Inflammatory macrophage treated with lipopolysaccharide for 4 hours (primary cell): ENCODE measurements at regions not wholly inside any gene's neighbourhood (a gene's known extent, or its start where the extent isn't known, plus 50 kb on each side); places are given as distances from the start of the nearest gene placed in this dataset.

Source experiments
- DNase-seq: peaks from one replicate; pipeline ENCODE4 v3.0.0-alpha.2; 2020

DNA sequence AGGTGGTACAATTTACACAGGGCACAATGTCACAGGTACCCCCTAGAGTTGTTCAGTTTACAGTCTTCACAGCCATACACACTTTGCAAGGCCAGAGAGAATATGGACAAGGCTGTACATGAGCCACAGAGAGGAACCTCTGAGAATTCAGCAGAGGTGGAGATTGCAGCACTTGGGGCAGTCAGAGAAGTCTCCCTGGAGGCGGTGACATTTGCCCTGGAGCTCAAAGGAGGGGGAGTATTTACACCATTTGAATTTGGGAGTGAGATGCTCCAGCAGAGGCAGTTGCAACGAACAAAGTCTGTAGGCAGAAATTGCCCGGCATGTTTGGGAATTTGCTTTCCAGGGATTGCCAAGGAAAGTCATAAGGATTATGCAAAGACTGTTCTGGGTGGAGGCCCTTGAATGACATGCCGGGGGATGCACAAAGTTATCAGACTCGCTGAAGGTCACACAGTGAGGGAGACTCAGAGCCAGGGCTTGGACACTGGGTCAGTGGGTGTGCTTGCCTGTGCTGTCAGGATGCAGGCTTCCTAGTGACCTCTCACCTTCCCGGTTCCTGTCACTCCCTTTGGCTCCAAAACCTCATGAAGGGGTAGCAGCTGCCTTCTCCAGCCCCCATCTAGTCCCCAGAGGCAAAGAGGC, 160.7 kb upstream of the PCBD1 start:
- peak; percentile 45 for DNase-seq

DNA sequence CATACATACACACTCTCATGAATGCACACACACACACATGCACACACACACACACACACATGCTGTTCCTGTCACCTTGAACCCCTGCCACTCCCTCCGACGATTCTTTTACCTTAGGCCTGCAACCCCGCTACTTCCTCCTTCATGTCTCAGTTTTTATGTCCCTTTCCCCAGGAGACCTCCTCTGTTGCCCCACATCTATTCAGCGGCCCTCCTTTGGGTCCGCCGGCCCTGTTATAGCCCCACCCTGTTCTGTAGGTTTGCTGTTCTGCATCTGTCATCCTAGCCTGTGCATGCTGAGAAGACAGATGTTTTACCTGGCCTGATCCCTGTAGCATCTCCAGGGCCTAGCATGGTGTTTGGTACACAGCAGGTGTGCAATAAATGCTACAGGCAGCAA, 161.6 kb upstream of the PCBD1 start:
- DNase-seq, result no peak

DNA sequence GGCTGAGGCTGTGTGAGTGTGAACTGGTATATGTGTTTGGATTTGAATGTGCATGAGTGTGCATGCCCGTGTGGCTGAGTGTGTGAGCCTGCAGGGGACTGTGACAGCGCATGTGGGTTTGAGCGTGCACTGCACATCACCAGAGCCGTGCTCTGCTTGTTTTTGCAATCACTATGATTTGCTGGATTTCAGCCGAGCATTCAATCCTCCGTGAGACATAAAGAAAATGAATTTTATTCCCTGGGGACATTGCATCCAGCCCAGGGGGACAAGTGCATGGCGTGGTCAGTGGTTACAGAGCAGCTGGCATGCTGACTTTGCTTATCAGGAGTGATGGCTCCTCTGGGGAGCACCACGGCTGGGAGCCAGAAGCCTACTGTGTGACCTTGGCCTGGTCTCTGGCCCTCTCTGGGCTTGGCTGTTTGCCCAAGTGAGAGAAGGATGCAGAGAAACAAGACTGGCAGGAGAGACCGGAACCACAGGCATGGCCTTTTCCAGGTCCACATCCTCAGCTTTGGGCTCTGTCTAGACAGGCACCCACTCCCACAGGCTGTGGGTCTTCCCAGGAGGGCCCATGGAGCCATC, 160.2 kb upstream of the UNC5B start:
- no peak for DNase-seq

DNA sequence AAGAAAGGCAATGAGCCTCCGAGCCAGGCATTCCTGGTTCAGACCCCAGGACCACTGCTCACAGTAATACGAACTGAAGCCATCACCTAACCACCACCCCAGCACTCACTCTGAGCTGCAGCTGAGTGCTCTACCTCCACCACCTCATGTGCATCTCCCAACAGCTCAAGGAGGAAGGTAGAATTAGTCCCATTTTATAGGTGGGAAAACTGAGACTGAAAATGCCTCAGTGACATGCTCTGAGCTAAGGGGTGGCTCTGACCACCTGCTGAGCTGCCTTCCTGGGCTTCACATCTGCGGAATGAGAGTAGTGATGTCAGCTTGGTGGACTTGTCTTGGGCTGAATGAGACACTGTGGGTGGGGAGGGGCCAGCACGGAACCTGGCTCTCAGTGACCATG, 159.7 kb upstream of the UNC5B start:
- no peak for DNase-seq

DNA sequence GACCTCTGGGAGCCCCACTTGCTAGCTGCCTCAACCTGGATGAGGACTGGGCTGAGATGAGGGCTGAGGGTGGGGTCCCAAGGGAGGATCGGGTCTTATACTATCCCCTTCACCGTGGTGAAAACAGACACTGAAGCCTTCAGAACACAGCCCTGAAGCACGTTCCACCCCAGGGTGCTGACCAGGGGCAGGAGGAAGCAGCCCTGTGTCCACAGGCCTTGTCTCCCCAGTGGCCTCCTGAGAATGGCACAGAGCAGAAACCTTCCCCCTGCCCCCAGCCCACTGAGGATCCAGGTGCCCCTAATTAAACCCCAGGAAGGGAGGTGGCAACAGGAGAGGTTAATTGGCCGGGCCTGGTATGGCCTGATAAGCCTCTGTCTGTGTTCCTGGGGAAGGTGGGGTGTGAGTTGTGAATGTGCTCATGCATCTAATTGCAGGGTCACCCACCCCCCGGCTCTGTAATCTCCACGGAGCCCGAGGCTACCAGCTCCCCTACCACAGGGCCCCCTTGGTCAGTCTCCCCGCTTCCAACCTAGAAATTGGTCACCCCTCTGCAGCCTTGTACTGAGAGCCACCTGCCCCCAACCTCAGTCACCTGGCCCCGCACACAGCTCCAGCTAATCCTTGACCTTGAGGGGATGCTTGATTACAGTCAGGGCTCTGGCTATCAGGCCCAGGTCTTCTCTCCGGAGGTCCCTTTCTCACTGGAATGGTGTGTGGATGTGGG, 159.0 kb upstream of the UNC5B start:
- DNase-seq, result no peak

DNA sequence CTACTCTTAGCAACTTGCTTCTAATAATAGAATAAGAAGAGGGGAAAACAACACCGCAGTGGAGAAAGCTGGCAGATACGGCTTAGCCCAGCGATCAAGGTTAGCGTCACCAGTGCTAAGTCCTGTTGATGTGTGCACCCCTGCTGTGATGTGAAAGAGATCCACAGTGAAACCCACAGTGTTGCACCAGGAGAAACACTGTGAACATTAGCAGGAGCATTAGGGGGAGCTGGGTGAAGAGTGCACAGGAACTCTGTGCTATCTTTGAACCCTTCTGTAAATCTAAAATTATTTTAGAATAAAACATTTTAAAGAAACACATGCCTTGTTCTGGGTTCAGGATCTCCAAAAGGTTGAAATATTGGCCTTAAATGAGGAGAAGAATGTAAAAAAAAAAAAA, 154.1 kb upstream of the UNC5B start:
- no peak for DNase-seq

DNA sequence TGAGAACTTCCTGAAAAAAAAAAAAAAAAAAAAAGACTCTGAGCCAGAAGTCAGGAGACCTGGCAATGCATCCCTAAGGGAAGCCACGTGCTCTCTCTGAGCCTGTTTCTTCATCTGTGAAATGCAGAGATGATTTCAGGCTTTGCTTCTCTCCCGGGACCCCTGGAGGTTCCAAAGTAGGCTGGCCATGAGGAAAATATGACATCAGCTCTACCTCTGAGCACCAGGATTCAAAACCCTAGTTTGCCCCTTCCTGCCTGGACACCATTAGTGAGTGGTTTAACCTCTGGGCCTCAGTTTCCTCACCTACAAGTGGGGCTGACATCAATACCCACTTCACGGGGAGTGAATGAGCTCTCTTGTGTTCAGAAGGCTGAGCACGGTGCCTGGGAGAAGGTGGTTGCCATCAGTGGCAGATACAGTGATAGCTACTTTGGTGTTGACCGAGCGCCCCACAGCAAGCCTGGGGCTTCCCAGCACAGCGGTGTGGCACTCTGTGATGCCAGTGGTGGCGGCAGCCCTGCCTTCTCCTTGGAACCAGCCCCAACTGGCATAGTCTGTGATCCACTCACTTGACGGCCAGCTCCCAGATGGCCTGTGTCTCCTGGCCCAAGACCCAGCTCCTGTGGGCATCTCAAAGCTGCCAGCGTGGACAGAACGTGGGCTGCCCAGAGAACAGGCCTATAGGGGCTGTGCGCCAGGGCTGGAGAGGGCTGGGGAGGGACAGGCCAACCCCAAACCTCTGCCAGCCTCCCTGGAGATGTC, 153.1 kb upstream of the UNC5B start:
- no peak for DNase-seq

DNA sequence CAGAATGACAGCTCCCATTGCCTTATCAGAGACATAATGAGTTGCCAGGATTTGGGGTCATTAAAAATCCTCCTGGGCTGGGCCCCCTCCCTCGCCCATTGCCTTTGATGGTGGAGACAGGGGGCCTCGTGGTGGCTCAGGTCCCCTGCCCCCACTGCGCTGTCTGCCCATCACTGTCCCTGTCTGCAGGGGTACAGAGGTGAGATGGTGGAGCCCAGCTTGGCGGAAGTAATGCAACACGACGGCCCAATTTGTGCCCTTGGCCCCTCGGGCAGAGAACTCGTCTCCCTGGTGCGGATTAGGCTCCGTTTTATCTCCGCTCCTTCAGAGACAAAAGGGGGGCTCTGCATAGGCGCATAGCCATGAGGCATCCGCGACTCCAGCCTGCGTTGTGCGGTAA, 152.4 kb upstream of the UNC5B start:
- DNase-seq, result no peak

DNA sequence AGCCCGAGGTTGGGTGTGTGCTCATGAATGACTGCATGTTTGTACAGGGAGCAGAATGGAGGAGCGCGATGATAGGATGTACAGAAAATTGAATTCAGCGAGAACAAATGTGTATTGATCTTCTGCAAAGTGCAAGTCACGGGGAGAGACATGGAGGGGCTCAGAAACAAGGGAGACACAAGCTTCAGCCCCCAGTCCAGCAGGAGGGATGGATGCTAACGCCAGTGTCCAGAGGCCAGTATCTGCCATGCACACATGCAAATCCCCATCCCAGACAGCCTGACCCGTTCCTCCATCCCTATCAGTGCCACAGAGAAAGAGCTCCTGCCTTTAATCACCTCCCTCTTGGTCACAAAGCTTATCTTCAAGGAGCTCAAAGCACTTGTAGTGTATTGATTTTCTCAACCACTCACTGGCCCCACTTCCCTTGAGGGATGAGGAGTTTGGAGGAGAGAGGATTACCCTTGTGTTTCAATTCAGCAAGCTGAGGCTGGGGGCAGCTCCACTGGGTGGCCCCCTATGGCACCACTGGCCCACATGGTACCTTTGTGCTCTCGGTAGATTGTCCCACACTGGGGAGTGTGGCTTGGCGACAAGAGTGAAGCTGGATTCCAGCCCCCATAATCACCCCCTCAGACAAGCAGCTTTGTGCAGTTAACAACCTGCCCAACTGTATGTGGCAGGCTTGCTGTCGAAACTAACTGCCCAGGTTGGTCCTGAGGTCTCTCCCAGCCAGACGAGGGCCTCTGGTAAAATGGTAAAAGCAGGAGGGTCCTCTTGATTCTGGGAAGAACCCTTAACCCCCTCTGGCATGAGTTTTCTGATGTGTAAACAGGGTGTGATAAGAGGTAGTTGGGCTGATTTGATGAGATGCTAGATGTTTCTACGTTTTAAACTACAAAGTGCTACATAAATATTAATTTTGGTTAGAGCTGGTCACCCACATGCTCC, 151.6 kb upstream of the UNC5B start:
- DNase-seq, result no peak

DNA sequence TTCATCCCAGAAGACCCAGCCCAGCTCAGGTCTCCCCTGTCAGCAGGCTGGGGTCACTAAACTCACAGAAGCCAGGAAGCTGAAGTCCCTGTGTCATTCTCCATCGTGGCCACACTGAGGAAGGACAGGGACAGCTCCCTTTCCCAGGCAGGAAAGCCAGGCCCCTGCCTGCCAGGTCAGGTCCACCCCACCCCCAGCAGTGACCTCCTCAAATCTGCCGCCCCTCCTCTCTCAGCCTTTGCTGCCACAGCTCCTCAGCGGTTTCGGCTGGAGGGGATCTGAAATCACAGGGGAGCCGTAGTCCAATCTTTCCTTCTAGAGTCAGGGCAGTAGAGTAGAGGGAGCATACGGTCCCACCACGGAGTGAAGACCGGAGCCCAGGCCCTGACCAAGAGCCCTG, 150.9 kb upstream of the UNC5B start:
- no peak for DNase-seq

DNA sequence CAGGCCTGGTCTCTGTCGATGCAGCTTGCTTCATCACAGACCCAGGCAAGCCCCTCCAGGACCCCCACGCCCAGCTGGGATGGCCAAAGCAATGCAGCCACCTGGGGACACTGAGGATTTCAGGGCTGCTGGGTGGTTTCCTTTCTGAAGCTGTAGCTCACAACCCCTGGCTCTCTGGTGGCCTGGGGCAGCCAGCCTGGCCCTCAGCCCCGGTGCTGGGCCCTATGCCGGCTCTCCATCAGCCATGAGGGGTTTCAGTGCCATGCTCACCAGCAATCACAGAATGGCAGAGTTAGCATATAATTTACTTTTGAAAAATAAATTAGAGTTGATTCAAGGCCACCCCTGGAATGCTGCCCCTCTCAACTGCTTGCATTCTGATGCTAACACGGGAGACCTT, 150.2 kb upstream of the UNC5B start:
- DNase-seq, result no peak

DNA sequence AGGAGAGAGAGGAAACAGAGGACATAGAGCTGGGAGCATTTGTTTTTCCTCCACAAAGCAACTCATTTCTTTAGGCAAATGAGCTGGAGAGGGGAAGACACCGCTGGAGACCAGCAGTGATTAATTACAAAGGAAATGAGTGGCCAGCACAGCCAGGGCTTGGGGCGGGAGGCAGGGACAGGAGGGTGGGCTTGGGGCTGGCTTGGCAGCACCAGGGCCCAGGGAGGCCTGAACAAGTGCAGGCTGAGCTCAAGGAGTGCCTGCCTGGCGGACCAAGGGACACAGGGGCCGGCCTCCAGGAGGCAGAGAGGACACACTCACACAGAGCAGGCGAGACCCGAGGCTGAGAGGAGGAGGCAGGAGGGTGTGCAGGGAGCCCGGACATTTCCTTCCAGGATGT, 149.0 kb upstream of the UNC5B start:
- DNase-seq, result no peak

DNA sequence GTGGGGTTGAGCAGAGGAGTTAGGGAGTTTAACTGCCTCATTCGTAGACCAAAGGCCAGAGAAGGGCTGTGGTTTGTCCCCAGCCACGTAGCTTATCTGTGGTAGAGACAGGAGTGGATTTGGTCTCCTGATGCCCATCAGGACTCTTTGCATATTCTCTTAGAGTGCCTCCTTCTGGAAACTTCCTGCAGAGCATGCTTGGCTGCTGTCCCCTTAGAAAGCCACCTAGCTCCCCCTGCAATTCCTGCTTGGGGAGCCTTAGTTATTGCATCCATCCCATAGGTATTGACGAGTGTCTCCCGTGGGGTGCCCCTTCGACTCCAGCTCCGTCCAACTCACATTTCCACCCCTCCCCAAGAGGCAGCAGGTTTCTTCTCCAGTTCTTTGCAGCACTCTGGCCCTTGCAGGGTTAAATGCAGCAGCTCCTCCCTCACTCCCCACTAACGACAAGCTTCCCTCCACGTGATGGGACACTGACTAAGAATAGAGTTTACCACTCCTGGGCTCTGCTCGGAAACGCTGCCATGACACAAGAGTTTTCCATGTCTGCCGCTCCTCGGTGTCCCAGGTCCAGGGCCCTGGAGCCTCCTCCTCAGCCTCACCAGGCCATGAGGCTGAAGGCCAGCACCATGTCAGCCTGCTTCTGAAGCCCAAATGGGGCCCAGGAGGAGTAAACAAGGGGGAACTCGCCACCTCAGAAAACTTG, 147.8 kb upstream of the UNC5B start:
- DNase-seq, result peak; percentile 8

DNA sequence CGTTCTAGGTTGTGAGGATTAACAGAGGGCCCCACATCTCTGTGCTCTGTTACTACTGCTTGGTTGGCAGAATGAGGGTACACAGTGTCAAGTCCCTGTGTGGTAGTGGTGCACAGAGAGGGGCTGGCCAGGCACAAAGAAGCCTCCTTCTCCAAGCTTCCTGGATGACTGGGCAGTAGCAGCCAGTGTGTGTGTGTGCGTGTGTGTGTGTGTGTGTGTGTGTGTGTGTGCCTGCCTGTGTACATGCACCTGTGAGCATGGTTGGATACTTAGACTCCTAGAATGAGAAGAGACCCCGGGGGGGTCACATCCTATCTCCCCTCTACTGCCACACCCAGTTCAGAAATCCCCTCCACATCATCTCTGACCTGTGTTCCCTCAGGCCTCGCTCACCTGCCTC, 146.7 kb upstream of the UNC5B start:
- no peak for DNase-seq

DNA sequence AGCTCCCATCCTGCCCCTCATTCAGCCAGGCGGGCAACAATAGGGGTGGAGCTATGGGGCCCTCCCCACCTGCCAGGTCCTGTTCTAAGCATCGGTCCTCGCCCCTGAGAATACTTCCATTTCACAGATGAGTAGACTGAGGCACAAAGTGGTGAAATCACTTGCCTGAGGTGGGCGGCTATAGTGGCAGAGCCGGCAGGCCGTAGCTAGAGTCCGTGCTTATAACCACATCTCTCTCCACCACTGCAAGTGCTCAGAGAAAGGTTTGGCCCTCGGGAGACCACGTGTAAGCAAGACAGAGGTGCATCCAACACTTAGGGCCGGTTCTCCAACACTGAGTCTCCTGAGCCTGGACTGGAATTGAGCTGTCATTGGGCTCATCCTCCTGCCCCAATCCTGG, 145.8 kb upstream of the UNC5B start:
- no peak for DNase-seq

DNA sequence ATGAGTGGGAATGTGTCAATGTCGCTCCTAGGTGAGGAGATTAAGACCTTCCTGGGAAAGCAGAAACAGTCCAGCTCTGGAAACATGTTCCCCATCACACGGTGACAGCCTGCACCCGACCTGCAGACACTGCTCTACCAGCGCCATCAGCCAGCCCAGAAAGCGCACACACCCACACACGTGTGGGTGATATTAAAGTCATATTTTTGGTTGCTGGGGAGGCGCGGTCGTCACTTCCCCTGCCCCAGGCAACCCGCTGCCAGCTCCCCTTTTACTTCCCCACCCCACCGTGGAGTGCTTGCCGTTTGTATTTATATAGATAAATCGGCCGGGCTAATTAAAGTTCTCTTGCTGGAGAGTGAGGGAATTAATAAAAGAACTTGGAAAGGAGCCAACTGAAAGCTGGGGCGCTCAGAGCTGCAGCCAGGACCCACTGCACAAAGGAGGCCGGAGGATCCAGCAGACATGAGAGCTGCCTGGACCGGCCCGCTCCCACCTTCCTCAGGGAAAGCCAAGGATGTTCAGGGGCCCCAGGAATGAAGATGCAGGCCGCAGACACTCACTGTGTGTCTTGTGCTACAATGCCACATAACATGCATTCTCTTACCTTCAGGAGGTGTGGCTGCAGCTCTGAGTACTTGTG, 145.2 kb upstream of the UNC5B start:
- peak; percentile 49 for DNase-seq

DNA sequence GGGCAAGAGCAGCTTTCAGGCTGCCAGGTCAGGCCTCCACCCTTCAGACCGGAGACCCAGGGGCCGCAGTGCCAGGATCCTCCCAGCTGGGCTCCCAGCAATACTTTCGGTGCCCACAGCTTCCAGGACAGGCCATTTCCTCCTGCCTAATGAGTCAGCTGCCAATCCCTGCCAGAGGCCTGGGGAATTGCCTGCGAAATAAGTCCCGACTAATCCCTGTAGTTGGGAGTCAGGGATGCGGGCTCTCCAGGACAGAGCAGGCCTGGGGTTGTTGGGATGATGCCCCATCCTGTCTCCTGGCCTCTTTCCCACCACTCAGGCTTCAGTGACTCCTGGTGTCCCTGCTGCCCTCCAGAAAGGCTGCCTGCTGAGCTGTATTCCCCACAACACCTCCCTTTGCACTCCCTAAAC, 143.5 kb upstream of the UNC5B start:
- DNase-seq, result no peak

DNA sequence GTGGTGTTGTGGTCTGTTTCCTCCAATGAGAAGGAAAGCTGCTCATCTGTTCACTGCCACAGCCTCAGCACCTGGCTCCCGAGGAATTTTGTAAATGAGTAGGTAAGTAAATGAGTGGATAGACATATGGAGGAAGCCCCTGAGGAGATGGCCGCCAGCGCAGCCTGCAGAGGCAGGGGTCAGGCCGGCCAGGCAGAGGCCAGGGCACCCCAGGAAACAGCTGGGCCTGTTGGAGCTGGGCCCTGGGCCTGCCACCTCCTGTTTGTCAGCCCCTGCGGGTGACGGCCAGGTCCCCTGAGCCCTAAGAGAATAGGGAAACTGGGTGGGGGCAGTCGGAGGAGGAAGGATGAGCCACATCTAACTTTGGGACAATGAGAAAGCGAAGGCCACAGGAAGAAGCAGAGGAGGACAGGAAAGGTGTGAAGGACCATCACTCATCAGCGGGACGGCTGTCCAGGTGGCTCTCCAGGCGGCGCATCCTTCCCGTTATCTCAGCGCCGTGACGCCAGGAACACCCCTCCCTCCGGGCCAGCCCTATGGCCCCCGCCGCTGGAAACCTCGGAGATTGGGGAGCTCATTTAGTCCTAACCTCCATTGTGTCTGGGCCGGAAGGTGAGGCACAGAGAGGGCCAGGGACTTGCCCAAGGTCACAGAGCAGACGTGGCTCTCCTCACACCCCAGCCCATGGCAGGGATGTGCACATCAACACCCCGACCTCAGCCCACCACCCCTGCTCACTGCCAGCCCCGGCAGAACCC, 142.3 kb upstream of the UNC5B start:
- no peak for DNase-seq

DNA sequence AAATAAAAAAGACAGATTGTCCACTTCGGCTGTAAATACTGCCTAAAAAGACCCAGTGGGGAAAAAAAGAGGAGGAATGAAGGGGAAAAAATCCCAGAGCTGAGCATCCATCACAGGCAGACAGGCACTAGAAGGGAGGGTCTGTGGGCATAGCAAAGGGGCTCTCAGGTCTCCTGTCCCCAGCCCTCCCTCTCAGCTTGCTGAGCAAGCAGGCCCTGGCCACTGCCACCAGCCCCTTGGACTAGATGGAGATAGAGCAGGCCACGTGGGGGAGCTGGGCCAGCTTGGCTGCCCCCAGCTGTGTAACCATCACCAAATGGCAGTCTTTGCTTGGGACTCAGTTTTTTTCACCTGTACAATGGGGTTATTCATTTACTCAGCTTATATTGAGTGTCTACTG, 141.6 kb upstream of the UNC5B start:
- no peak for DNase-seq

DNA sequence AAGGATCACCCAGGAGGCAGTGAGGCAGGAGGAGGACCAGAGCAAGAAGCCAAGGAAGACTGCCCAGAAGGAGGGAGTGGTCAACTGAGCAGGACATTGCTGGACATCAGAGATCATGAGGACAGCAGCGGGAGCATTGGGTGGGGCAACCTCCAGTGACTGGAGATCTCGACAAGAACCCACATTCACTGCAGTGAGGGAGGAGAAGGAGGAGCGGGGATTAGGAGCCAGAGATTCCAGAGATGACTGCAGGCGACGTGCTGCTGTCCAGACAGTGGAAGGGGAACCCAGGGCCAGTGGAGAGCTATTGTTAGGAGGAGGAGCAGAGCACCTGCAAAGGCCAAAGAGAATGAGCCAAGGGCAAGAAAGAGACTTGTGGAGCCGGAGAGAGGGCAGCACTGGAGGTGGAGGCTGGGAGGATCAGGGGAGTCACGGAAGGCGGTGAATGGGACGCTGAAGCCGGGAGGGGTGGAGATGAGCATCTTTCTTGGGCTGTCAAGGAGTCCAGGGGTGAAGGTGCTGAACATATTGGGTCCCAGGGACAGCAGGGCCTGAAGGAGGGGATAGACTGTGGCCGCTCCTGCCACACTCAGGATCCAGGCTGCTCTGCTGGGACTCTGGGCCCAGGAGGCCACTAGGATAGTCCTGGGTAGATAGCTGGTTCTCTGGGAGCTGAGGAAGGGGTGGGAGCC, 140.1 kb upstream of the UNC5B start:
- no peak for DNase-seq
